Right atrium auricular region (tissue), 2 donors: ENCODE measurements at regions not wholly inside any gene's neighbourhood (a gene's known extent, or its start where the extent isn't known, plus 50 kb on each side); places are given as distances from the start of the nearest gene placed in this dataset.

ENCODE experiments used
- DNase-seq: peaks from one replicate; pipeline ENCODE4 v3.0.0-alpha.2; 2019; ENCODE audit warnings: low spot score
- H3K27ac ChIP-seq, 2 donors: fragments of 200-600 bp; sonication (generic); 1 replicate in 1 of 2; 2 replicates in 1 of 2; pipeline ENCODE4 v1.5.1; 2016 to 2019
- H3K27me3 ChIP-seq, 2 donors: fragments of 200-600 bp; sonication (generic); one replicate each; pipeline versions ENCODE4 v1.5.1 to v1.6.0; 2017 to 2019
- H3K36me3 ChIP-seq: fragments of 200-600 bp; sonication (generic); one replicate; pipeline ENCODE4 v1.5.1; 2016
- H3K4me1 ChIP-seq, 2 donors: fragments of 200-600 bp; sonication (generic); one replicate each; pipeline versions ENCODE4 v1.5.1 to v1.6.0; 2017 to 2019
- H3K4me3 ChIP-seq, 2 donors: fragments of 200-600 bp; sonication (generic); 1 replicate in 1 of 2; 2 replicates in 1 of 2; pipeline ENCODE4 v1.5.1; 2017 to 2019; ENCODE audit warnings: mild to moderate bottlenecking in 1 of 2, moderate library complexity in 1 of 2
- H3K9me3 ChIP-seq, 2 donors: fragments of 200-600 bp; sonication (generic); one replicate each; pipeline ENCODE4 v1.5.1; 2019
- TF ChIP-seq, protein P1 (sequence below), 2 donors: fragments of 200-600 bp; sonication (generic); IDR thresholded peaks; one replicate each; pipeline ENCODE4 v1.5.1; 2019; ENCODE audit warnings: antibody characterized with exemption in 2 of 2

GRCh38 chr10:23604613-23605012 is 165.7 kb downstream of the OTUD1 start:
- no peaks in the 10 kb centered on the region for H3K36me3 ChIP-seq
- no peak for DNase-seq
- no peak overlapping the region for H3K4me3 ChIP-seq
- H3K4me1 ChIP-seq, result no peaks in the 10 kb centered on the region
- TF ChIP-seq, protein P1, sequence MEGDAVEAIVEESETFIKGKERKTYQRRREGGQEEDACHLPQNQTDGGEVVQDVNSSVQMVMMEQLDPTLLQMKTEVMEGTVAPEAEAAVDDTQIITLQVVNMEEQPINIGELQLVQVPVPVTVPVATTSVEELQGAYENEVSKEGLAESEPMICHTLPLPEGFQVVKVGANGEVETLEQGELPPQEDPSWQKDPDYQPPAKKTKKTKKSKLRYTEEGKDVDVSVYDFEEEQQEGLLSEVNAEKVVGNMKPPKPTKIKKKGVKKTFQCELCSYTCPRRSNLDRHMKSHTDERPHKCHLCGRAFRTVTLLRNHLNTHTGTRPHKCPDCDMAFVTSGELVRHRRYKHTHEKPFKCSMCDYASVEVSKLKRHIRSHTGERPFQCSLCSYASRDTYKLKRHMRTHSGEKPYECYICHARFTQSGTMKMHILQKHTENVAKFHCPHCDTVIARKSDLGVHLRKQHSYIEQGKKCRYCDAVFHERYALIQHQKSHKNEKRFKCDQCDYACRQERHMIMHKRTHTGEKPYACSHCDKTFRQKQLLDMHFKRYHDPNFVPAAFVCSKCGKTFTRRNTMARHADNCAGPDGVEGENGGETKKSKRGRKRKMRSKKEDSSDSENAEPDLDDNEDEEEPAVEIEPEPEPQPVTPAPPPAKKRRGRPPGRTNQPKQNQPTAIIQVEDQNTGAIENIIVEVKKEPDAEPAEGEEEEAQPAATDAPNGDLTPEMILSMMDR (IDR thresholded peaks at IDR 0.05), result no peak
- no peaks in the 10 kb centered on the region for H3K9me3 ChIP-seq
- H3K27ac ChIP-seq, result no peak overlapping the region
- no peaks in the 10 kb centered on the region for H3K27me3 ChIP-seq

DNA sequence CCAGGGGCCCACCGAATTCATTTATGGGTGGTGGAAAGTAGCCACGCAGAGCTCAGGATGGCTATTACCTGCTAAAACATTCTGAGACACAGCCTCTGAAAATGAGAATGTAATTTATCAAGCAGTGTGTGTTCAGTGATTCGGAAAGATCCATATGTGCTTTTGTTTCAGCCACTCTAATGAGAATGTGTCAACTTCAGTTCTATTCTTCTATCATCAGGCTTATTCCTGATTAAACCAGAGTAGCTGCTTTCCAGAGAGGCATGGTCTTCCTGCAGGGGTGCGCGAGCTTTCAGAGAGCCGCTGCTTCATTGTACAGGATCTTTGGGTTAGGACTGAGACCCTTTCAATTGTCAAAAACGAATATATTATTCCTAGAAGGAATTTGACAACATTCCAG is 167.6 kb downstream of the OTUD1 start:
- Histone ChIP-seq H3K4me3 (no peak overlapping the region), H3K27ac (no peak overlapping the region), H3K27me3 (no peaks in the 10 kb centered on the region), H3K36me3 (no peaks in the 10 kb centered on the region), H3K9me3 (no peaks in the 10 kb centered on the region), H3K4me1 (no peaks in the 10 kb centered on the region)
- TF ChIP-seq, protein P1 (IDR thresholded peaks at IDR 0.05), result no peak
- DNase-seq, result no peak

GRCh38 chr10:23608926-23609325 is 170.1 kb downstream of the OTUD1 start:
- Histone ChIP-seq H3K36me3 (no peaks in the 10 kb centered on the region), H3K27me3 (no peaks in the 10 kb centered on the region), H3K9me3 (no peaks in the 10 kb centered on the region), H3K4me1 (no peaks in the 10 kb centered on the region), H3K4me3 (no peak overlapping the region), H3K27ac (no peak overlapping the region)
- TF ChIP-seq, protein P1 (IDR thresholded peaks at IDR 0.05), result no peak
- no peak for DNase-seq

DNA sequence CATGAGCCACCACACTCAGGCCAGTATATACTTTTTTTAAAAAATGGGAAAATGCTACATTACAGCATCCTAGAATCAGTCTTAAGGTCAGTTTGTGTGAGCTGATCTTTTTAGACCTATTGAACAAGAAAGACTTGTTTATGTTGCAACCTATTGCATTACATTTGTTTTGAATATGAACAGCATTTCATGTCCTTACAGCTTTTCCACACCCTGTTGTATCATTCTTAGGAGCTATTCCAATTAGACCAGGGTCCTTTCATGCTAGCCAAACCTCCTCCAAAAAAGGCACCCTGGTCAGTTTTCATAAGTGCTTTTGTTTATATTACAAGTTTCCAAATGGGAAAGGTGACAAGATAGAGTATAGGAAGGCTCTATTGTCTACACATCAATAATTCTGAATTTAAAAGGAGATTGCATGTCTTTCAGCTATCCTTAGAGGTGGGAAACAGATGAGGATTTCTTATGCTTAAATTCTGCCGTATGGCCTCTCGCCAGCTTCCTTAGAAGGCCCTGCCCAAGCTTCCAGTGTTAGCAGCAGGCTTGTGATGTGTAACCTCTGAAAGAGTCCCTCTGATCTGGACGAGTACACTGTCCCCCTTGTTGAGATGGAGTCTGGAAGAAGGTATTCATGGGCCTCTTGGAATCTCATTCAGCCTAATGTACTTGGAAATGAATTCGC is 171.9 kb downstream of the OTUD1 start:
- TF ChIP-seq, protein P1 (IDR thresholded peaks at IDR 0.05), result no peak
- DNase-seq, result no peak
- H3K27ac ChIP-seq, result no peak overlapping the region
- H3K9me3 ChIP-seq, result no peaks in the 10 kb centered on the region
- no peaks in the 10 kb centered on the region for H3K36me3 ChIP-seq
- H3K27me3 ChIP-seq, result no peaks in the 10 kb centered on the region
- H3K4me1 ChIP-seq, result no peaks in the 10 kb centered on the region
- H3K4me3 ChIP-seq, result no peak overlapping the region

- Histone ChIP-seq H3K36me3 (no peaks in the 10 kb centered on the region), H3K27me3 (no peaks in the 10 kb centered on the region), H3K4me3 (no peak overlapping the region), H3K4me1 (no peaks in the 10 kb centered on the region), H3K9me3 (no peaks in the 10 kb centered on the region), H3K27ac (no peak overlapping the region)
- TF ChIP-seq, protein P1 (IDR thresholded peaks at IDR 0.05), result no peak
- DNase-seq, result no peak
Measured at GRCh38 chr10:23611308-23612029, 172.6 kb downstream of the OTUD1 start.
